Uterus (tissue), 3 donors: ENCODE measurements at regions not wholly inside any gene's neighbourhood (a gene's known extent, or its start where the extent isn't known, plus 50 kb on each side); places are given as distances from the start of the nearest gene placed in this dataset.

ENCODE experiments used
- DNase-seq, 2 donors: peaks; one replicate each; pipeline ENCODE4 v3.0.0-alpha.2; 2019 to 2020
- H3K27ac ChIP-seq, 2 donors: fragments of 200-600 bp; sonication (generic); 1 replicate in 1 of 2; 2 replicates in 1 of 2; pipeline ENCODE4 v1.5.1; 2016 to 2018
- H3K27me3 ChIP-seq, 2 donors: fragments of 200-600 bp; sonication (generic); one replicate each; pipeline ENCODE4 v1.5.1; 2018 to 2019; ENCODE audit warnings: control low read depth in 1 of 2
- H3K36me3 ChIP-seq, 2 donors: fragments of 200-600 bp; sonication (generic); one replicate each; pipeline ENCODE4 v1.5.1; 2019; ENCODE audit warnings: control low read depth in 1 of 2
- H3K4me1 ChIP-seq, 2 donors: fragments of 200-600 bp; sonication (generic); one replicate each; pipeline ENCODE4 v1.5.1; 2018 to 2019; ENCODE audit warnings: control low read depth in 1 of 2
- H3K4me3 ChIP-seq, 2 donors: fragments of 200-600 bp; sonication (generic); 1 replicate in 1 of 2; 2 replicates in 1 of 2; pipeline ENCODE4 v1.5.1; 2018 to 2019; ENCODE audit warnings: mild to moderate bottlenecking in 1 of 2
- H3K9me3 ChIP-seq, 2 donors: fragments of 200-600 bp; sonication (generic); one replicate each; pipeline ENCODE4 v1.5.1; 2019; ENCODE audit warnings: control low read depth in 1 of 2
- CTCF ChIP-seq, 4 experiments: fragments of 200-600 bp in 2 of 4; fragments of 450-650 bp in 2 of 4; sonication (generic) in 2 of 4; IDR thresholded peaks; one replicate each; pipeline ENCODE4 v1.5.1; 2016 to 2019; ENCODE audit warnings: antibody characterized with exemption in 4 of 4, mild to moderate bottlenecking in 2 of 4, moderate library complexity in 1 of 4
- POLR2A ChIP-seq, 2 donors: fragments of 450-650 bp; IDR thresholded peaks; one replicate each; pipeline ENCODE4 v1.6.1; 2016; ENCODE audit warnings: antibody characterized with exemption in 2 of 2, mild to moderate bottlenecking in 1 of 2, moderate library complexity in 1 of 2
- intact Hi-C: fragments of 100-400 bp; cut with DNase I; formaldehyde crosslinking; loops from one replicate; pipeline ENCODE4 v1.15.1; 2023; ENCODE audit warnings: low total_unique reads
- donor health status: DM: yes; HTN: yes; CAD: no.

GRCh38 chr2:125364984-125365265 lies 1291.0 kb upstream of the GYPC start:
- H3K4me1 ChIP-seq, result no peaks in the 10 kb centered on the region
- H3K27me3 ChIP-seq, result no peaks in the 10 kb centered on the region
- DNase-seq, result no peak
- no peak overlapping the region for H3K27ac ChIP-seq
- intact Hi-C loops, result no loop called here
- no peak for TF ChIP-seq CTCF (IDR thresholded peaks at IDR 0.05)
- no peak for TF ChIP-seq POLR2A (IDR thresholded peaks at IDR 0.05)
- H3K36me3 ChIP-seq, result no peaks in the 10 kb centered on the region
- no peak overlapping the region for H3K4me3 ChIP-seq
- H3K9me3 ChIP-seq, result no peaks in the 10 kb centered on the region

- TF ChIP-seq POLR2A (IDR thresholded peaks at IDR 0.05) (no peak), CTCF (IDR thresholded peaks at IDR 0.05) (no peak)
- intact Hi-C loops, result no loop called here
- no peaks in the 10 kb centered on the region for H3K9me3 ChIP-seq
- H3K4me3 ChIP-seq, result no peak overlapping the region
- no peaks in the 10 kb centered on the region for H3K27me3 ChIP-seq
- H3K27ac ChIP-seq, result no peak overlapping the region
- no peaks in the 10 kb centered on the region for H3K4me1 ChIP-seq
- DNase-seq, result no peak
- H3K36me3 ChIP-seq, result no peaks in the 10 kb centered on the region
Measured at GRCh38 chr2:125371867-125372266, 1284.1 kb upstream of the GYPC start.

- Histone ChIP-seq H3K4me1 (no peaks in the 10 kb centered on the region), H3K27me3 (no peaks in the 10 kb centered on the region), H3K36me3 (no peaks in the 10 kb centered on the region), H3K4me3 (no peak overlapping the region), H3K9me3 (no peaks in the 10 kb centered on the region), H3K27ac (no peak overlapping the region)
- no peak for DNase-seq
- intact Hi-C loops, result no loop called here
- TF ChIP-seq CTCF (IDR thresholded peaks at IDR 0.05), result no peak
- TF ChIP-seq POLR2A (IDR thresholded peaks at IDR 0.05), result no peak
Measured at GRCh38 chr2:125373293-125373692, 1282.7 kb upstream of the GYPC start.

- intact Hi-C loops, result no loop called here
- H3K36me3 ChIP-seq, result no peaks in the 10 kb centered on the region
- no peak overlapping the region for H3K4me3 ChIP-seq
- no peak overlapping the region for H3K27ac ChIP-seq
- no peak for DNase-seq
- H3K9me3 ChIP-seq, result no peaks in the 10 kb centered on the region
- TF ChIP-seq CTCF (IDR thresholded peaks at IDR 0.05), result no peak
- TF ChIP-seq POLR2A (IDR thresholded peaks at IDR 0.05), result no peak
- H3K27me3 ChIP-seq, result no peaks in the 10 kb centered on the region
- no peaks in the 10 kb centered on the region for H3K4me1 ChIP-seq
Measured at GRCh38 chr2:125386074-125386473, 1269.9 kb upstream of the GYPC start.

- H3K36me3 ChIP-seq, result no peaks in the 10 kb centered on the region
- H3K4me1 ChIP-seq, result no peaks in the 10 kb centered on the region
- H3K9me3 ChIP-seq, result no peaks in the 10 kb centered on the region
- no peak for DNase-seq
- H3K4me3 ChIP-seq, result no peak overlapping the region
- TF ChIP-seq POLR2A (IDR thresholded peaks at IDR 0.05), result no peak
- TF ChIP-seq CTCF (IDR thresholded peaks at IDR 0.05), result no peak
- H3K27ac ChIP-seq, result no peak overlapping the region
- intact Hi-C loops, result no loop called here
- no peaks in the 10 kb centered on the region for H3K27me3 ChIP-seq
Measured at GRCh38 chr2:125397535-125398251, 1258.3 kb upstream of the GYPC start.
